NCI-H1092 treated with DMSO at 0.1 percent for 48 hours (cell line): ENCODE measurements at regions not wholly inside any gene's neighbourhood (a gene's known extent, or its start where the extent isn't known, plus 50 kb on each side); places are given as distances from the start of the nearest gene placed in this dataset.
"Not testable (repeated sequence)": the region's sequence is repeated elsewhere in the genome, so short reads cannot be mapped to it uniquely, and the experiment has no call there.

Experiments
- DNase-seq: peaks from one replicate; lab custom pipeline; 2025; lab: John Stamatoyannopoulos, UW

DNA sequence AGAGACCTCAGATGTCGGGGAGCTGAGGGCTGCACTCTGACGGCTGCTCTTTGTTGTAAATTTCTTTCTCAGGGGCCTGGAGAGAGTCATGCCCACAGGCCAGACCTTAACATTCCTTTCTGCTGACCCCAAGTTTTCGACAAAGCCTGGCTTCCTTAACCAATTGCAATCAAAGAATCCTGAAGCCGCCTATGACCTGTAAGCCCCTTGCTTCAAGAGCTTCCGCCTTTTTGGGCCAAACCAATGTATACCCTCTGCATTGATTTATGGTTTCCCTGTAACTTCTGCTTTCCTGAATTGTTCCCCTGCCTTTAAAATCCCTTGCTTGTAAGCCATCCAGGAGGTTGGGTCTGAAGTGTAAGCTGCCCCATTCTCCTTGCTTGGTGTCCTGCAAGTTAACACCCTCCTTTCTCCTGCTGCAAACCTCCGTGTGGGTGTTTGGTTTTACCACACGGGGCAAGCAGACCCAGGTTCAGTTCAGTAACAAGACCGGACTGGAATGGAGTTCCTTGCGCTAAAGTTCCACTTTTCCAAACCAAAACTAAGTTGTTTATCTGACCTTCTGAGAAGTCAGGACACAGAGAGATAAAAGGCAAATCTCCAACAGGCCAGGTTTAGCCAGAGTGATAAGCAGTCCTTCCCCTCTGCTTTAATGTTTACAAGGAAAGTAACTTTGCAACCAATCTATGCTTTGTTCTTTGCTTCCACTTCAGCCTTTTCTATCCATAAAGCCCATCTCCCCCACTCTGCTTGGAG lies 141.6 kb downstream of the KCNJ12 start:
- no peak for DNase-seq

DNA sequence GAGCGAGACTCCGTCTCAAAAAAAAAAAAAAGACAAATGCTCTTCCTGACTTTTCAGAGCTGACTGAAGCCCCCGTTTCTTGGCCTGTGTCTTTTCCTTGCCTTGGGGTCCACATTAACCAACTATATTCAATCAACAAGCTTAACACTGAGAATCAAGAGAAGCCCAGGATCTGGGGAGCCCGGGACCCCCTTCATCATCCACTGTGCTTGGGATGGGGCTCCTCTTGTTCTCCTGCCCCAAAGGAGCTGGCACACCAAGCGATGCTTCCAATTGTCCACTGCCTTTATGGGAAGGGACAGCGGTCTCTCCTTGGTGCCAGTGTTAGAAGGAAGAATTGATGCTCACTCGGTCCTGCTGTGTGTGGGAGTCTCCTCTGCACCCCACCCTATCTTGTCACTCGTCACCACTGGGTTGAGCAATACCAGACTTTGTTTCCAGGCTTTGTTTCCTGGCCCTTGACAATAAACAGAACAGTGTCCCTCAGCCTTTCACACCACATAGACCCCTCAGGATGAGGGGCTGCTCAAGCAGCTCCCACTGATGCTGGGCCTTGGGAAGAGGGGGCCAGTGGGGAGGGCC lies 146.7 kb downstream of the KCNJ12 start:
- DNase-seq: no peak

DNA sequence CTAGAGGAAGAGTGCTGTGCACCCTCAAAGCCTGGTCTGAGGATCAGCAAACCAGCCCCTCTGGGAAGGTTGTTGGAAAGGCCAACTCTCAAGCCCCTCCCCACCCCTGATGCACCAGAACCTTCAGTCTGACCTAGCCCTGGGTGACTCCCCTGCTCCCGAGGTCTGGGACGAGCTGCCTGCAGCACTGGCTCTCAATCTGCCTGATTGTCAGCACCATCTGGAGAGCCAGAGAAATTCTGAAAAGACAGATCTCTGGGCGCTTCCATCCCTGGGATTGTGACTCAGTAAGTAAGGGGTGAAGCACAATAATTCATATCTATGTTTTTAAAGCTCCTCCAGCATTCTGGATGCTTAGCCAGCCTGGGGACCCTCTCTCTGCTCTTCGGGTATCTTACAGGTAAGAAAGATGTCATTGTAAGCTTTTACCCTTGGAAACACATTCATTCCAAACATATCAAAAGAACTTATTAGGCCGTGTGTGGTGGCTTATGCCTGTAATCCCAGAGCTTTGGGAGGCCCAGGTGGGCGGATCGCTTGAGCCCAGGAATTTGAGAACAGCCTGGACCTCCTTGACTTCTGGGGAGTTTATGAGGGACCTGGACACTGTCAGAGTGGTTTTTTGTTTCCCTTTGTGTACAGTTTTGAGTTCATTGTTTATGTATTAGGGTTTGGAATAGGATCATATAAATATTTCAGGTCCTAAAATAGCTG lies 147.5 kb downstream of the KCNJ12 start:
- DNase-seq: no peak

DNA sequence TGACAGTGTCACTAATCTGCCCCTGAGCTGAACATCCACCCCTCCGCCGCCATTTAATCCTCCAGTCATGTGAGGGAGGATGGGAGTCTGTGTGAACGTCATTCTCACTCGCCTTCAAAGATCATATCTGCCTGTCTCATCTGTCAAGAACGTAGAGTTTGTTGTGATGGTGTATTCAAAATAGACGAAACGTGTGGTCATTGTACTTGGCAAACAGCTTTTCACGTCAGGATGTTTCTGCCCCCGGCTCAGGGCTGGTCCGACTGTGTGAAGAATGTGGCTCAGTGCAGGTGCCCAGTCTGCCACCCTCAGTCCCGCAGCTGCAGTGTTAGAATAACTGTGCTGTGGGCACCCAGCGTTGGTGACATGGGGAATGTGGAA lies 148.0 kb downstream of the KCNJ12 start:
- no peak for DNase-seq

DNA sequence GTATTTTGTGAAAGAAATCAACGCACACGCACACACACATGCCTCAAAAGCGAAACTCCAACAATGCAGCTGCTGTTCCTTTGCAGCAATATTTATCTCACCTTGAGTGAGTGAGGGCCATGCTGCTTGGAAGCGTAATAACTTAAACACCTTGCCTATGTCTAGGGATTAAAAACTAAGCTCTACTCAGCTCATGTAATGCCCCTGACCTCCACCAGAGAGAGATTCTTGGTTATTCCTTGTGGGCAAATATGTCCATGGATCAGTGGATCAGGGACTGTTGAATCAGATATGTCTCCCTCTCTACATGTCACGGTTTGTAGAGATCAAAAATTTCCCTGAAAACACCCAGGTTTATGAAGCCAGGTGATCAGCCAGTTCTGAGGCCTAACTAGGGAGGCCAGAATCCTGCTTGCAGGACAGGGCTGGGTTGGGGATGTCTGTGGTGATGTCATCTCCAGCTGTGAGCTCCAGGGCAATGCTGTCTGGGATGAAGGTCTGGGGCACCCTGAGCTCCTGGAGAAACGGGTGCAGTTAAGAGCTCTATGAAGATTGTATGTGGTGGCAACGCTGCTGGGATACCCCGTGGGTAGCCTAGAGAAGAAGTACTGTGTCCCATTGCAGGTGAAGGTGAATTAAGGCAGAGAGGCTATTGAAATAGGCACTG lies 149.4 kb downstream of the KCNJ12 start:
- no peak for DNase-seq

DNA sequence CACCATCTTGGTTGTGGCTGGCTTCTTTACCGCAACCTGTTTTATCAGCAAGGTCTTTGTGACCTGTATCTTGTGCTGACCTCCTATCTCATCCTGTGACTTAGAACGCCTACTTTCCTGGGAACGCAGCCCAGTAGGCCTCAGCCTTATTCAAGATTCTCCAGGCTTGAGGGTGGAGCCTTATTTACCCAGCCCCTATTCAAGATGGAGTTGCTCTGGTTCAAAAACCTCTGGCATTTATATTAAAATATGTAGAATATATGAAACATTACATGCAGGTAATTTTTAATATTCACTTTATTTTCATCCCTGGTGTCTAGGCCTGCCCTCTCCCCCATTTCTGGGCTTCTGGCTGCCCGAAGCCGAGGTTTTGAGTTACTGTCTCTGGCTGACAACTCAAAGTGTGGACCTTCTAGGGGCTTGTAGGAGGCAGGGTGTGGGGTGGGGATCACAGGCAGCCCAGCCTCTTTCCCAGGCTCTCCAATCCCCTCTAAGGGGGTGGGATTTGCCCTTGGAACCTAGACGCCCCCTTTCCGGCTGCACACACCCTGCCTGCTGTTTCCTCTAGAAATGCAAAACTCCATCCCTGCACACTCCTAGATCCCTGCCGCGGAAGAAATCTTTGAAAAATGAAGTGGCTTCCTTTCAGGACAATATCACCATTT lies 152.0 kb downstream of the KCNJ12 start:
- no peak for DNase-seq

DNA sequence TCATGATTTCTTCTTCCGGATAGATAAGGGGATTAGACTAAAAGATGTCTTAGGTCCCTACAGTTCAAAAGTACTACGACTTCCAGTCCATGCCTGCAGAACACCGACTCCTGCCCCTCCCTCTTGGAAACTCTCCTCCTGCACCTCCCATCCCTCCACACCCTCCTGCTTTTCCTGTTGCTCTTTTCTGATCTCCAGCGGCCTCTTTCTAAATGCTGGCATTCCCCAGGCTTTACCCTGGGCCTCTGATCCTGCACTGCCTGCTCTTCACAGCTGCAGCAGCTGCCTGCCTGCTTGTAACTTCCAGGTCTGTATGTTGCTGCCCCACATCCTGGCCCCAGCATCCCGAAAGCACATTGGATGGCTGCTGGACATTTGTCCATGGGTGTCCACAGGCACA lies 154.2 kb downstream of the KCNJ12 start:
- no peak for DNase-seq

DNA sequence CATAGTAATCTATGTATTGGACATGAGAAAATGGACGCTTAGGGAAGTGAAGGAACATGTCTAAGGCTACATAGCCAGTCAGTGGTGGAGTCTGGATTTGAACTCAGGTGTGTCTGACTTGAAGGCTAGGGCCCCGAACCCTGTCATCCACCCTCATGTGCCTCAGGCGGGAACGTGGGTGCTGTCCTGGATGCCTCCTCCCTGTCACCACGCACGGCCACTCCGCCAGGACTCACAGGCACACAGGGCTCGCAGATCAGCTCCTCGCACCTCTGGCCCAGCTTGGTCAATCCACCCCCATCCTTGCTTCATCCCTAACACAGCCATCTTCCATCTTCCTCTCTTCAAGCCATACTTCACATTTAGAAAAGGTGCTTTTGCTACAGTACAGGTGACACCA lies 154.7 kb downstream of the KCNJ12 start:
- no peak for DNase-seq

DNA sequence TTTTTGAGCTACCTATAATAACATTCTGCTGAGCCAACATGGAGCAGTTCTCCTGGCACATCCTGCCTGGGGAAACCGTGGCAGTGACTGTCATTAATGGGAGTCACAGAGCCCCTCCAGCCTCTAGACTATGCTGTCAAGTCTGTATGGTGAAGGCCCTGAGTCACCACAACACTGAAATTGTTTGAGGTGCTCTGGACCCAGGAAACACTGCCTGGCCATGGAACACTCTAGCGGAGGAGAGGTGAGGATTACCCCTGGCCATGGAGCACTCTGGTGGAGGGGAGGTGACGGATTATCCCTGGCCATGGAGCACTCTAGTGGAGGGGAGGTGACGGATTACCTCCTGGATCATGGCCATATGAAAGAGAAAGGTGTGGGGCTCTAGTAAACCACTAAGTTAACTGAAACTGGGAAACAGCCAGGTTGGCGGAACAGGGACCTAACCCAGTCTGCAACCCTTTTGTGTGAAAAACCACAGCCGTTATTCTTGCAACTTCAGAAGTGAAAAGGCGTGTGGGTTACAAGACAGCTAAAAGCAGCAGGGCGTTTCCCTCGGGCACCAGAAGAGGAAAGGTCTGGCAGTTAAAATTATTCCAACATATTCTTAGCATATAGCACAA lies 156.7 kb downstream of the KCNJ12 start:
- no peak for DNase-seq

DNA sequence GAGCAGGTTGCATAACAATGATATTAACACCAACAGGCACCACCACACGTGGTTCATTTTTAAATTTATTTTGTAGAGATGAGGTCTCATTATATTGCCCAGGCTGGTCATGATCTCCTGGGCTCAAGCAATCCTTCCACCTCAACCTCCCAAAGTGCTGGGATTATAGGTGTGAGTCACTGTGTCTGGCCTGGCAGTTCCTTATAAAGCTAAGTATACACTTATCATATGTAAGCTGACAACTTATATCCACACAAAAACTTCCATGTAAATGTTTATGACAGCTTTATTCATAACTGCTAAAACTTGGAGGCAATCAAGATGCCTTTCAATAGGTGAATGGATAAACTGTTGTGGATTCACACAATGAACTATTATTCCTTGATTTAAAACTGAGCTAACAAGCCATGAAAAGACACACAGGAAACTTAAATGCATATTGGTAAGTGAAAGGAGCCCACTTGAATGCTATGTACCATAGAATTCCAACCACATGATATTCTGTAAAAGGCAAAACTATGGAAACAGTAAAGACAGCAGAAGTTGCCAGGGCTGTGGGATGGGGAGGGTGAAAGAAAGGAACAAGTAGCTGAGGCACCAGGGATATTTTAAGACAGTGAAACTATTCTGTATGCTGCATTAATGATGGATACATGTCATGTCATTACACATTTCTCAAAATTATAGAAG lies 156.5 kb upstream of the KCNJ18 start:
- DNase-seq: no peak

DNA sequence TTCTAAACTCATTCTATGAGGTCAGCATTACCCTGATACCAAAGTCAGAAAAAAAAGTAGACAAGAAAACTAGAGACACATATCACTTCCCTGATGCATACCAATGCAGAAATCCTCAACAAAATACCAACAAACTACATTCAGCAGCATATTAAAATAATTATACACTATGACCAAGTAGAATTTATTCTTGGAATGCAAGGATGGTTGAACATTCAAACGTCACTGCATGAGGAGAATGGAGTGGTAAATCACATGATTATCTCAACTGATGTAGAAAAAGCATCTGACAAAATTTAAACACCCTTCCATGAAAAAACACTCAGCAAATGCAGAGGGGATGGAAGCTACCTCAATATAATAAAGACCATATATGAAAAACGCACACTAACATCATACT lies 155.0 kb upstream of the KCNJ18 start:
- no peak for DNase-seq

DNA sequence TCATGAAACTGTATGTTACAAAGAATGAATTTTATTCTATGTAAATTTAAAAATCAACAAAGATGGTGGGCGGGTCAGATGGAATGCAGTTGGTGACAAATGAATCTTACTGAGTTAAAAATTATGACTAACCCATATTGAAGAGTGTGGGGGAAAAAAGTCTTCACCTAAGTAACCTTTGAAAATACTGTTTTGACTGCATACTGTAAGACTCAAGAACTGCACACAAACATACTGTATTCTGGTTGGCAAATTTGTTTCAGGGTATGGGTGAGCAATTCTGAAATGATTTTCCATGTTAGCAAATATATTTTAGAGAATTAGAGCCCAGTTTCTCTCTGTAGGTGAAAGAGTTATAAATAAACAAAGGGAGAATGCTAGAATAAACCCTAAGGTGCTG lies 153.7 kb upstream of the KCNJ18 start:
- DNase-seq: no peak

DNA sequence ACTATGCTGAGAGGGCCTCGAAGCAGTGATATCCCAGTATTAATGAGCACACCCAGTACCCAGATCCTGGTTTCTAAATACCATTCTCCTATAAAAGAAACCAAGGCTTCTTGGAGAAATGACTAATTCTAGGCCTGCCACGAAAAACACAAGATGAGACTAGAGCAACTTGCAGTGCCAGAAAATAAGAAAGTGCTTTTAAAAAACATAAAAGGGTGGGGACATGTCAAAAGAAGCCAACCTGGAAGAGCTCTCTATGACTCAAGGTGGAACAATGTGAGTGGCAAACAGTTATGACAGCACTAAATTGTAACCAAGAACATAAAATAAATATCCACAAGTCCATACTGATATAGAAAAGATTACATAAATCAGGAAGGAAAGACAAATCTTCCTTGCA lies 153.2 kb upstream of the KCNJ18 start:
- DNase-seq: no peak

DNA sequence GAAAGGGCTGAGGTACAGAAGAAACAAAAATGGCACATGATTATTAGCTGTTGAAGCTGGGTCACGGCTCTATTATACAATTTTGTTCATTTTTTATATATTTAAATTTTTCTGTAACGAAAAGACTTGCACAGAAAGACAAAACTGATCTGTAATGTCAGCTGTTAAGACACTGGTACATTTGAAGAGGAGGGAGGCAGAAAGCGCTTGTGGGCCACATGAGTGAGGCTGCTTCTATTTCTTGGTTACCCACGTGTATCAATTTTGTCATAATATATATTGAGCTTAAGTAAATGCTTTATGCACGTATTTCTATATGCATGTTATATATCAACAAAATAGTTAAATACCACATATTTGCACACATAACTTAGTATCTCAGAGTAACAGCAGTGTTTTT lies 151.8 kb upstream of the KCNJ18 start:
- no peak for DNase-seq

DNA sequence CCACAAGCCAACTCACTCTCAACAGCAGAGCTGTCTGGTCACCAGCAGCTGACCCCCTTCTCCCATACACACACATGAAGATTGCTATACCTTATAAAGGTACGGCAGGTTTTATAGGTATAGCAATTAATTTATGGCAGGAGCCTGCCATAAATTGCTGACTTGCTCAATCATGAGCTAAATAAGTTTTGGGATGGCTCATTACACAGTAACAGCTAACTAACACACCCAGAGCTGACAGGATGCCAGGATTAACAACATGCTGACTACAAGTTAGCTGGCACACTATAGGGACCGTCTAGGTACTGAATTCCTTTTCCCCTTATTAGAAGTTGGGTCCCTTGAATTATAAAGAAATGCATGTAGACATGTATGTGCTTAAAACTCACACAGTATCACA lies 150.3 kb upstream of the KCNJ18 start:
- DNase-seq: no peak

DNA sequence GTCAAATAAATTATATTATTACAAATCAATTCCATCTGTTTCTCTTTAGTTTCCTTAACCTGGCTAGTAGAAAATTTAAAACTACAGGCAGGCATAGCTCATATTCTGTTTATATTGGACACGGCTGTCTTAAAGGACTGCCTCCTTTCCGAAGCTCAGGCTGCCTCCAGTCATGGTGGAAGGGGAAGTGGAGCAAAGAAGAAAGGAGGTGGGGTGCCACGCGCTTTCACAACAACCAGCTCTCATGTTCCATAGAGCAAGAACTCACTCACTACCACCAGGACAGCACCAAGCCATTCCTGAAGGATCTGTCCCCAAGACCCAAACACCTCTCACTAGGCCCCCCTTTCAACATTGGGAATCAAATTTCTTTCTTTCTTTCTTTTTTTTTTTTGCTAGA lies 149.3 kb upstream of the KCNJ18 start:
- DNase-seq: no peak

DNA sequence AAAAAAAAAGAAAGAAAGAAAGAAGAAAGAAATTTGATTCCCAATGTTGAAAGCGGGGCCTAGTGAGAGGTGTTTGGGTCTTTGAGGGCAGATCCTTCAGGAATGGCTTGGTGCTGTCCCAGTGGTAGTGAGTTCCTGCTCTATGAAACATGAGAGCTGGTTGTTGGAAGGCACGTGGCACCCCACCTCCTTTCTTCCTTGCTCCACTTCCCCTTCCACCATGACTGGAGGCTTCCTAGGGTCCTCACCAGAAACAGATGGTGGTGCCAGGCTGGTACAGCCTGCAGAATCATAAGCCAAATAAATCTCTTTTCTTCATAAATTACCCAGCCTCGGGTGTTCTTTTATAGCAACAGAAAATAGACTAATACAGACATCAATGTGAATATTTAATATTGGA lies 147.3 kb upstream of the KCNJ18 start:
- DNase-seq: no peak

DNA sequence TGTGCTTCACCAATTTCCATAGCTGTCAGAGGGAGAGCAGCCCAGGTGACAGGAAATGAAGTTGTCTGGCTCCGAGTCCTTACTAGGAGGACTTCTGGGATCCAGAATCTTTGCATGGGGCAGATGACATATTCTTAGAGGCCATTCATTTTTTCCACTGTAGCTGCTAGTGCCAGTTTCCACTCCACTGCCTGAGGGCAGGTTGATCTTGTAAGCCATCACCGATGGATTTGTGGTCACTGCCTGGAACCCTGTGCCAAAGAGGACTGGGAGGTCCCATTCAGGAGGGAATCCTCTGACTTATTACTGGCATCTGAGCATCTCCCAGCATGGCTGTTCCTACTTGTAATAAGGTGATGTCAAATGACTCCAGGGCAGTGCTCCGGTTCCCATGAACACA lies 144.1 kb upstream of the KCNJ18 start:
- DNase-seq: no peak

DNA sequence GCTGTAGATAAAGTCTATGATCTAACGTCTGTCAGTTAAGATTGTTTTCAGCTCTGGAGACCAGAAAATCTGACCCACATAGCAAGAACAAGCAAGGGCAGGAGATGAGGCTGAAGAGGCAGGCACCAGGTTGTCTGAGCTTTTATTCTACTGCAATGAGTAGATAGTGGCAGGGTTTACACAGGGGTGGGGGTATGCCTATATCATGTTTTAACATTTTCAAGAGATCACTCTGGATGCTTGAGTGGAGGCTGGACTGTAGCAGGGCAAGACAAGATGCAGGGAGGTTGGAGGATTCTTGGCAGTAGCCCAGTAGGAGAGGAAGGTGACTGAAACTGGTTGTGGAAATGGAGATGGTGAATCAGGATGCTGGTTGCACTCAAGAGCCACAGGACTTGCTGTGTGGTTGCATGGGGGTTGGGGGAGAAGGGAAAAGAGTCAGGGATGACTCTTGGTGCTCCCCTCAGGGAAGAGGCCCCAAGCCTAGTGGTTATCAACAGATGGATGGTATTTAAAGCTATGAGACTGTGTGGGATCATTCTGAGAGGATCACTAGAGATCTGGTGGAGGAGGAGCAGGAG lies 143.1 kb upstream of the KCNJ18 start:
- DNase-seq: no peak

DNA sequence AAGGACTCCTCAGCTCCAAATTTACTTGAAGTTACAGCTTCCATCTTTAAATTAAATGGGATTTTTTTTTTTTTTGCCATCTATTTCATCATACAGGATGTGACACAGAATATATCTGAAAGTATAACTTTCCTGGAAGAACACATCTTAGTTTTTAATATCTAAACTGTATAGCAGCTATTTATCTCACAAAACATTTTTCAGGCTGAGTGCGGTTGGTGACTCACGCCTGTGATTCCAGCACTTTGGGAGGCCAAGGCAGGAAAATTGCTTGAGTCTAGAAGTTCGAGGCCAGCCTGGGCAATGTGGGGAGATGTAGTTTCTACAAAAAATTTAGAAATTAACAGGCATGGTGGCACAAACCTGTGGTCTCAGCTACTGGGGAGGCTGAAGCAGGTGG lies 142.3 kb upstream of the KCNJ18 start:
- not testable (repeated sequence) for DNase-seq
